ENCODE measurements at regions not wholly inside any gene's neighbourhood (a gene's known extent, or its start where the extent isn't known, plus 50 kb on each side); places are given as distances from the start of the nearest gene placed in this dataset.

DNA sequence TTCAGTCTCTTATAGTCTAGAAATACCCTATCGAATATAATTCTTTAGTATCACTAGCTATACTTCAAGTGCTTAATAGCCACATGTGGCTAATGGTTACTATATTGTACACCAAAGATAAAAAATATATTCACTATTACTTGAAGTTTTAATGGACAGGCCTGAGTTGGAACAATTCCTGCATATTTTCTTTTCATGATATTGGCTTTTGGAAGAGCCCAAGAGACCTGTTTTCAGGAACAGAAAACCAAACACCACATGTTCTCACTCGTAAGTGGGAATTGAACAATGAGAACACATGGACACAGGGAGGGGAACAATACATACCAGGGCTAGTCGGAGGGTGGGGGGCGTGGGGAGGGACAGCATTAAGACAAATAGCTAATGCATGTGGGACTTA is 334.4 kb upstream of the TRIB2 start:
- no peak for FAIRE-seq

DNA sequence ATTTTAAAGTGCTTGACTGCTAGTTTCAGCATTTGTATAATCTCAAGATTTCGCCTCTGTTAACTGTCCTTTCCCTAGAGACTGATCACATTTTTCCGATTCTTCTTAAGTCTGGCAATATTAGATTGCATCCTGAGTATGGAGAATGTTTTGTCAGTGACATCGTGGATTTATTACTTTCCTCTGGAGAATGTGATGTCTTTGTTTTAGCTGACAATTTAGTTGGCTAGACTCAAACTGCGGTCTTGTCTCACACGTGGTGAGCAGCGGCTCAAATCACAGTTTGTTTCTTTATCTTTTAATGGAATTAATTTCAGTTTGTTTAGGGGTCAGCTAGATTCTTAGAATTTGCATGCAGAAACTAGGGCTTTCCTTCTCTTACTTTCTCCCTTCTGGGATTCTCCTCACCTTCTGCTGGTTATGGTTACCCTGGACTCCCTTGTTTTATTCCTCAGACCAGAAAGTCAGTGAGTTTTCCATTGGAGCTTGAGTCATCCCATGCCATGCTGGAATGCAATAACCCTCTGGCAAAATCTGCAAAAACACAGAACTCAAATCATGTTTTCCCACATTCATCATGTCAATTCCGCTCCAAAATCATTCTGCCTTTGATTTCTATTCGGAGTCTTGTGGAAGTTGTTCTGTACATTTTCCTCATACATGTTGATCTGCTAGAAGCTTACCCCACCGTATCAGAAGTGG is 327.2 kb upstream of the TRIB2 start:
- no peak for FAIRE-seq

DNA sequence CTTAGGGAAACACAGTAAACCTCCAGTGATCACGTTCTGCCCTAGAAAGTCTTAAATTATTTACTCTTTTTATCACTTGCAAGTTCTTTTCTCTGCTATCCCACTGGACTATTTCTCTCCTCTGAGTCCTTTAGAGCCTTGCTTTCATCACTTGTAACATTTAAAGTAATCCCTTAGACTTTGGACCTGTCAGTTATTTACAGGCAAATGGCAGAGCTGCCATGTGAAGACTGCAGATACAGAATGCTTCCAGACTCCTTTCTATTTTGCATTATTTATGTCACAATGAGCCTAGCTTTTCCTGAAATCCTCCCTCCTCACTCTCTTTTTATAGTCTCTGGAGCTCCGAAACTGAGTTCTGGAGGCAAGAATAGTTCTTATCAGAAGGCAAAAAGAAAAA is 325.6 kb upstream of the TRIB2 start:
- peak; percentile 35 for FAIRE-seq

DNA sequence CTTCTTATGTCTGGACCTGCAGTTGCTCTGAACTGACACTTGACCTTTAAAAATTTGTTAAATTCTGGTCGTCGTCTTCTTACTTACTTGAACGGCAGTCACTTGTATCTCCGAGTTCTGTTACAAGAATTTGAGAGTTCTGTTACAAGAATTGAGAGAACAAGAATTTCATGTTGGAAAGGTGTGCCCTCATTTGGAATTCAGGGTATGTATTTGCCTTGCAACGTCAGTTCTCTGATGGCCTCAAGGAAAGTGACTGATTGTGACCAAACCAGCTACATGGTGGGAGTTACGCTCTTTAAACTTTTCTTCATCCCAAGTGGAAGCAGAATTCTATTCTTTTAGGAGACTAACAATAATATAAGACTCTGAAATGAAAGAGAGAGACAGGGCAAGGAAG is 320.0 kb upstream of the TRIB2 start:
- no peak for FAIRE-seq

DNA sequence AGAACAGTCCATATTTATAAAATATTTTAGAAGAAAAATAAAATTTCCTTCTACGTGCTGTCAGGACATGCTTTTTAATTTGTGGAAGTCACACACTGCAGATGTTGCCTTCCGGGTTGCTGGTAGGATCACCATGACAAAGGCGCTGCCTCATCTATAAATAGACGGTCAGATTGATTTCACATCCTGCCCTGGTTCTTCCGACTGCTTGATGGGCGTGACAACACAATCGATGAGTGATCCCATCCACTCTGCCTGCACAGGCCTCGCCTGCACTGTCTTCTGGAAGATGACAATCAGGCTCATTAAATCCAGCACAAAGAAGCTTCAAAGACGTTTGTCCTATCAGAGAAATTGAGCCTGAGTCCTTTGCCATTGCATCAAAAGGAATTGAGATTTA is 318.9 kb upstream of the TRIB2 start:
- no peak for FAIRE-seq

DNA sequence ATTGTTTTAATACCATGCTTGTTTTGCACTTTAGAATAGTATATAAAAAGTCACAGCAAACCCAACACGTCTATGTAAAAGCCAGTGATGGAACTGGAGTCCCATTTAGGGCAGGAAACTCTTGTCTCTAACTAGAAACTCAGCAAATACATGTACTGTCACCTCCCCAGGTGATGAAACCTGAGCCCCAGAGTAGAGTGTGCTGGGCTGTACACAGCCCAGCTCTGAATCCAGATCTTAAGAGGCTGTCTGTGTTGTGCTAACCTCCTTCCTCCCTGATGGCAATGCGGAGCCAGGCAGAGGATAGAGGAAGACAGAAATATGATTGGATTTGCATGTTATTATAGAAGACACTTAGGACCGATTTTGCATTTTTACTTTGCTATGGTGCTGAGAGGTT is 317.5 kb upstream of the TRIB2 start:
- FAIRE-seq = no peak

DNA sequence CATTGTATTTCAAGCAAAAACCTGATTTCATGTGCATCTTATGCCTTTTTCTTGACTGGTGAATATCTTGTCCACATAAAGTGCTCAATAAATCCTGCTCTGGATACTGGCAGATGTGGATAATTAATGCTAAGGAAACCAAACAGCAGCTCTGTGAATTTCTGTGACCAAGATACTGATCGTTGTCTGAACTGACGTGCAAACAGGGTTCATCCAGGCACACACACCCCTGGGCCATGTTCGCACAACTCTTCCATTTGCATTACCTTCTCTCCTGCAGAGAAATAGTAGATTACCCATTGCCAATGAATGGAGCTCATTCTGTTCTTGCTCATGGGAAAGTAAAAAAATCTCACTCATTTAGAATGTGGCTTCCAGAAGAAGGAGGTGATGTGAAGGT is 316.2 kb upstream of the TRIB2 start:
- no peak for FAIRE-seq

DNA sequence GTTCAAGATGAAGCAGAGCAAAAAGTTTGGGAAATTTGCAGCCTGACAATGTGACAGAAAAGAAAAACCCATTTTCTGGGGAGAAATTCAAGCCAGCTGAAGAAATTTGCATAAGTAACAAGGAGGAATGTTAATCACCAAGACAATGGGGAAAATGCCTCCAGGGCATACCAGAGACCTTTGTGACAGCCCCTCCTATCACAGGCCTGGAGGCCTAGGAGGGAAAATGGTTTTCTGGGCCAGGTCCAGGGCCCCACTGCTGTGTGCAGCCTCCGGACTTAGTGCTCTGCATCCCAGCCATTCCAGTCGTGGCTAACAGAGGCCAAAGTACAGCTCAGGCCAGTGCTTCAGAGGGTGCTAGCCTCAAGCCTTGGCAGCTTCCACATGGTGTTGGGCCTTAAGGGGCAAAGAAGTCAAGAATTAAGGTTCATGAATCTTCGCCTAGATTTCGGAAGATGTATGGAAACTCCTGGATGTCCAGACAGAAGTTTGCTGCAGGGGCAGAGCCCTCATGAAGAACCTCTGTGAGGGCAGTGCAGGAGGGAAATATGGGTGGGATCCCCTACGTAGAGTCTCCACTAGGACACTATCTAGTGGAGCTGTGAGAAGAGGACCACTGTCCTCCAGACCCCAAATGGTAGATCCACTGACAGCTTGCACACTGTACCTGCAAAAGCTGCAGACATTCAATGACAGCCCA is 314.1 kb upstream of the TRIB2 start:
- no peak for FAIRE-seq

DNA sequence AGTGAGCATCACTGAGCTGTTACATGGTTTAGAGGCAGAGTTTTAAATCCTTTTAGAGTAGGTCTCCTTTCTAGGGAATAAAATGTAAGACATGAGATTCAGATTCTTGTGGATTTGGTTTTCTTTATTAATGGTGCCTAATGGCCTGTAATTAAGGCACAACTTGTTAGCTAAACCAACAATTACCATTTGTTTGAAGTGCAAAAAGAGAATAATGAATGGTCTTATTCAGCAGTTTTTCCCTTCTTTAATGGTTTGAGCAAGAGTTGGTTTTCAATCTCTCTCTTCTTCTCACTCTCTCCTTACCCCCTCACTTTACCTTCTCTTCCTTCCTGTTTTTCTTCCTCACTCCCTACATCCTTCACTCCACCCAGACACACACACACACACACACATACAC is 312.2 kb upstream of the TRIB2 start:
- no peak for FAIRE-seq

DNA sequence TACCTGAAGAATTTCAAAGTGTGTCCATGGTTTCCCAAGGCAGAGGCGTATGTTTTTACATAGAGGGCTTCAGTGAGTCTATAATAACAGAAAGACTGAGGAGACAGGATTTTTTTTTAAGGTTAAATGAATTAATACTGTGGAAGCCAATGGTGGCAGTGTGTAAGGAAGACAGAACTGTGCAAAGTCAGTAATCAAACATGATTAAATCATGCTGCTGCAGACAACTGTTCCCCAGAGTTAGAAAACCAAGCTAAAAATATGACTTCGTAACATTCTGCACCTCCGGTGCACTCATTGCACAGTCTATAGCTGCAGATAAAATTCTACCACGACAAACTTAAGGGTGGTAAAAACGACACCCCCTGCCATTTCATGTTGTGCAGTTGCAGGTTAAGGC is 309.6 kb upstream of the TRIB2 start:
- FAIRE-seq = no peak

DNA sequence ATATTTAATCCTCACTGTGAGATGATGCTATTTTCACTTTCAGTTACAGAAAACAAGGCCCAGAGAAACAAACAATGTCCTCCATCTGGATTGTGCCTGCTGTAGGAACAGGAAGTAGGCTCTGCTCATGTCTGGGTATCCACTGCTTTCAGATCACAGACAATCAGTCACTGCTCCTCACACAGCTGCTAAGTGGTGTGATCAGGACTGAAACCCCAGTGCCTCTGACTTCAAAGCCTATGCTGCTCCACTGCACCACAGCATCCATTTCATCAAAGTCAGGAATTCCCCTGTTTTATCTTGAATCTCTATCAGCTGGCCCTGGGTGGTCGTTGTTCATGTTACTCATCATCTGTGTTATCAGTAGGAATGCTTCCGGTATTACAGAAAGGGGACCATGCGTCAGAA is 303.8 kb upstream of the TRIB2 start:
- FAIRE-seq = no peak

DNA sequence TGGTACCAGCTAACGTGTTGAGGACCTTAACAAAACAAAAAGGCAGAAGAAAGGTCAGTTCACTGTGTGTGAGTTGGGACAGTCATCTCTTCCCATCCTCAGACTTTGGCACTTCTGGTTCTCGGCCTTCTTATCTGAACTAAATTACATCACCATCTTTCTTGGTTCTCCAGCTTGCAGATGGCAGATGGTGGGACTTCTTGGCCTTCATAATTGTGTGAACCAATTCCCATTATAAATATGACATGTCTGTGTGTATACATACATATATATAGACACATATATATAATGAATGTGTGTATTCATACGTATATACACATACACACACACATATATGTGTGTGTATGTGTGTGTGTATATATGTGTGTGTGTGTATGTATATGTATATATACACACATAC is 301.2 kb upstream of the TRIB2 start:
- no peak for FAIRE-seq

DNA sequence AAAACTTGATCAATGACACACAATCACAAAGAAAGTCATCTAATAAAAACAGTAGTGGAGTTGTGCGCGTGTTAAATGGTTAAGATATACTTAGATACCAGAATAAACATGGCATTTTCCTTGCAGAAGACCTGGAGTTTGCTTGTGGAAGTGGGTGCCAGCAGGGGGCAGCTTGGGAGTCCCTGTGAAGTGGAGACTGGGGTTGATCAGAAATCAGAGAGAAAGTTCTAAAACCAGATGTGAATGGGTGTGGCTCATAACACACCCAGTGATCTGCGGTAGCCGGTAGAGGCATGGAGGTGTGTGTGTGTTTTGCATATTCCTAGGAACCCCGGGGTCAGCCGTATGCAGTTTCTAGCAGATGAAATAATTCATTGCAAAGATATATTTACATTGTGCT is 300.1 kb upstream of the TRIB2 start:
- no peak for FAIRE-seq

DNA sequence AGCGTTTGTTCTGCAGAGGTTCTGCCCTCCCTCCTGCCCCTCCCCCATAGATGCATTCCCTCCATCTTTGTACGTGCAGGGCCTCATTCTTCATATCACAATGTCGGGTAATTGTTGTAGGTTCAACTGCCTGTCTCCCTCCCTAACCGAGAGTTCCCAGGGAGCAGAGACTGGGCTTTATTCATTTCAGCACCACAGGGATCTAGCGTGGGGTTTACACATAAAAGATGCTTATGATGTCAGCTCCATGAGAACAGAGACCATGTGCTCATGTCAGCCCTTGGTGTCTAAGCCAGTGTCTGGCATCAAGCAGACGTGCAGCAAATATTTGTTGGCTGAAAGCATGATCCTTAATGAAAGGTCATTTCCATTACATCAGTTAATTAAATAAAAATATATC is 298.9 kb upstream of the TRIB2 start:
- FAIRE-seq = no peak

DNA sequence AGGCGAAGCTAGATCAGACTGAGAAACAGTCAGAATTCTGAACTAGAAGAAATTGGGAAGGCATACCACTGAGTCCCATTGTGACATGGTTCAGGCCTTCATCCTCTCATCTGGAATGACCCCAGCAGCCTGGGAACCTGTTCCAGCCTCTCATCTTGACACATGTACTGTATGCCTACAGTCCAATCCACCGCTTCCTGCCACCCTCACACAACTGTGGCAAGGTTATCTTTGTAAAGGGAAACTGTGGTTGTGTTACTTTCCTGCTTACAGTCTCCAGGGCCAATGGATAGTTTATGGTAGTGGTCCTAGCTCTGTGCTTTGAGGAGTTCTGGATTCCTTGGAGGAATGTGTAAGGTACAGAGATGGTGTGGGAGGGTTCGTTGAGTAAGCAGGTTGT is 296.9 kb upstream of the TRIB2 start:
- FAIRE-seq = no peak

DNA sequence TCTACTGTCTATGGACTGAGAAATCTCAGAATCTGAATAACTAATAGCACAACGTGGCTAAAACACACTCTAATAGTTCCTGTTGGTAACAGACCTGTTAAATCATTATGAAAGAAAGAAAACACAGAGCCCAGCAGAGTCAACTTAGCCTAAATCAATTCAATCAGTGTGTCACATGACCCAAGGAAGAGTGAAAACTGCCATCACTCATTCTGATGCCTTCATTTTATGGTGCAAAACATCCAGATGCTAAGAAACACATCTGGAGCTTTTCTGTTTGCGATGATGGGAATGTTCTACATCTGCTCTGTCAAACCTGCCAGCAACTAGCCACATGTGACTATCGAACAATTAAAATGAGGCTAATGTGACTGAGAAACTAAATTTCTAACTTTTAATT is 295.7 kb upstream of the TRIB2 start:
- peak; percentile 87 for FAIRE-seq

DNA sequence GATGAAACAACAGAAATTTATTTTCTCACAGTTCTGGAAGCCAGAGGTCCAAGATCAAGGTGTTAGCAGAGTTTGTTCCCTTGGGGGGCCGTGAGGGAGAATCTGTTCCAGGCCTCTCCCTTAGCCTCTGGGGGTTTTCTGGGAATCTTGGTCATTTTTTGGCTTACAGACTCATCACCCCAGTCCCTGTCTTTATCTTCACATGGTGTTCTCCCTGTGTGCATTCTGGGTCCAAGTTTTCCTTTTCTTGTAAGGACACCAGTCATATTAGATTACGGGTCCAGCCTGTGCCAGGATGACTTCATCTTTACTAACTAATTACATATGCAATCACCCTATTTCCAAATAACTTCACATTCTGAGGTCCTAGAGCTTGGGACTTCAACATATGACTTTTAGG is 292.5 kb upstream of the TRIB2 start:
- no peak for FAIRE-seq

DNA sequence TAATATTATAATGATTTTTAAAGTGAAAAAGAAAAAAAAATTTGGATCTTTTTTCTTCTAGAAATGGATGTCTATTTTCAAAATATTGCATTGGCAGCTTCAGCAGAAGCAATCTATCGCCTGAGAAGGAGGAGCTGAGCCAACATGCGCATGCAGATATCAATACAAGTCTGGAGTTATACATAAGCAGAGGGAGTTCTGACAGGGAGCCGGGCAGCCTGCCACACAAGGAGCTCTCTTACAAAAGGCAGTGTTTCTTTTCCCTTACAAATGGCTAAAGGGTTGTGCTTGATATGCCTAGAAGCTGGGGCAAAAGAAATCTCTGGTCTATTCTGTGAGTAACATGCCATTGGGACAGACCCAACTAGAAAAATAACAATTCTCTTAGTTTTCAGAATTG is 291.9 kb upstream of the TRIB2 start:
- FAIRE-seq = no peak

DNA sequence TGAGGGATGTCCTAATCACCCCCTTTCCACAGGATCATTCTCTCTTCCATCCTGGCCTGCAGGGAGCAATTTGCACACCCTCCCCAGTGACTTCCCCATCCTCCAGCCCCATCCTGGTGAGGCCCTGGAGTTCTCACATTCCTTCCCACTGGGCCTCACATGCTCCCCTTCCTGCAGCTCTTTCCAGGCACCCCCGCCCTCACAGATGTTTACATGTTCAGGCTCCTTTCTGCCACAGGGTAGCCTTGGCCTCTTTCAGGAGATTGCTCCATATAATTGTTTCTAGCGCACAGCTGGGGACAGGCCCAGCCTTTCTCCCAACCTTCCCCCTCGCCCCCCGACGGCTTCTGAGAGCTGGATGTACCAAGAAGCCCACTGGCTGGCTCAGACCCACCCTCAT is 288.4 kb upstream of the TRIB2 start:
- FAIRE-seq = no peak

DNA sequence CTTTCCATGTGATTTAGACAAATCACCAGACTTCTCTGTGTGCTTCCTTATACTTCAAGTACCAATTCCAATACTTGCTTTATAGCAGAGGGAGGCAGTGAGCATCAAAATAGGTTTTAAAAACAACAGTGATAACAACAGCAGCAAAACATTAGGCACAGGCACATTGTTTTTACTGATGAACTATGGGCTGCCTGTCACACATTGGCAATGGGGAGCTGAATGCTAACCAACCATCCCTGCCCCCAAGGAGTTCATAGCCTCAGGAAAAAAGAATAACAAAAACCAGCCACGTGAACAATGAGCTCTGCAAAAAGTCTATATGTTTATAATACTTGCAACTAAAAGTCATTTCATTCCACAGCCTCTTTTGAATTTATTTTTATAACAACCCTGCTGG is 287.9 kb upstream of the TRIB2 start:
- no peak for FAIRE-seq

DNA sequence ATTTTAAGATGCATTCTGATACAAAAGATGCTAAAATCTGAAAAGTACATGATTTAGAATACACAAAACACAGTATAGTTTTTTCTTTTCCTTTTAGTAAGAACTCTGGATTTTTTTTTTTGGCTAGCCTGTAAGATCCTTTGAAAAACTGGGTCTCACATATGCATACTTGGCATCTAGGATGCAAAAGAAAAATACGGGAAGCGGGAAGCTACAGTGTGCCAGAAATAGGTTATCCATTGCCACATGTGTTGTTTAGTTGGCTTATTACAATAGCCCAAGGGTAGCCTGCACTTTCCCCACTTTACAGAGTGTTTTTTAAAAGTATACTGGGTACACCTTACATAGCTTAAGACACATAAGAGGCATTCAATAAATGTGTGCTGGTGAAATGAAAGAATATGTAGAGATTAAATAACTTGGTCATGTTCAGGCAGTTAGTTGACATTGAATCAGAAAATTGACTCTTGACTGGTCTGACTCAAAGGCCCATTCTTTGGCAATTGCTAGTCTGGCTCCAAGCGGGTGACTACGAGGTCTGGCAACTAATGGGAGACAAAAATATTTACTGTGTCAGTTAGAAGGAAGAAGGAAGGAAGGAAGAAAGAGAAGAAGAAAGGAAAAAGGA is 286.8 kb upstream of the TRIB2 start:
- FAIRE-seq = no peak

DNA sequence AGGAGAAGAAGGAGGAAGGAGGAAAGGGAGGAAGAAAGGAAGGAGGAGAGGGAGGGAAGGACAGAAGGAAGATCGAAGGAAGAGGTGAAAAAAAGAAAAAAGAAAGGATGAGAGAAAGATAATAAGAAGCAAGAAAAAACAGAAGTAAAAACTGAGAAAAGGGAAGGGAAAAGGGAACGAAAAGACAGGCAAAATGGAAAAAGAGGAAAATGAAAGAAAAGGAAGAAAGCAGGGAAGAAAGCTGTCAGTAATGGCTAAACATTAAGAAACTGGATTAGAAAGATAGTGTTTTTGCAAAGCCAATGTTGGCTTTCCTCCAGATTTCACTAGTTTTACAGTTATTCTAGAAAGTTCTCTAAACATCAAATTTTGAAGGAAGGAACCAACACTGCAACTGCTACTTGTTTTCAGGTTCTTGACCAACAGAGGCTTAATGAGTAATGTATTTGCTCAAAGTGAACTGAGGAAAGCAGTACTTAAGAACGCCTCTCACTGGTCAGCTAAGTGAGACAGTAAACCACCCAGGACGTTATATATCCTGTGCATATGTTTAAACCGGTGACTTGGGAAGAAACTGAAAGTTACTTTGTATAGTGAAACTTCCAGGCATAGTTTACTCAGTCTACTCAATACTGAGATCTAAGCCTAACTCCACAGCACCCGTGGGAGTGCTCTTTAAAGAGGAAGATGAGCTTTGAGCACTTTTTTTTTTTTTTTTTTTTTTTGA is 286.2 kb upstream of the TRIB2 start:
- FAIRE-seq = no peak

DNA sequence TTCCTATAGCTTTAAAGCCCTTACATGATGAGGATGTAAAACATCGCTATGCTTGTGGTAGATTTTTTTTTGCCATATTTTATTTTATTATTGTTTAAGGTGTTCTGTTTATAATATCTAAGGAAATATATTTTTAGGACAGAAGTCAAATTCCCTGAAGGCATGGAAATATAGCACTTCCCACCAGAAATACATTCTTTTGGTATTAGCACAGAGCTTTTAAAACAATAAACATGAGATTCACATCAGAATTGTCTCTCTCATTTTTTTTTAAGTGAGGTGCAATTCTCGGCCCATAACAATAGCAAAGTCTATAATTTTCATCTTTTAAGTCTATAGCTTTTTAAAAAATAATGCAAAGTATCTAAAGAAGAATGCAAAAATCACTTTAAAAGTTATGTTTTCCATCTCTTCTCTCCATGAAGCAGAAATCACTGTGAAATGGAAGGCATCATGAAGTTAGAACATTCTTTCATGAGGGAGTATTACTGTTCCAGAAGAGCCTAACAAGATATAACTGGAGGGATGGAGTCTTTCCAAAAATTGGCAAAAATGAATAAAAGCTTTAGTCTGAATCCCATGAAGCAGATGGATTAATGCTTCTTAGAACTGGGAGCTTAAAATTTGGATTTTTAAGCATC is 283.6 kb upstream of the TRIB2 start:
- FAIRE-seq = no peak

All from endometrium (tissue), 2 donors.